H1 (cell line): ENCODE measurements at regions not wholly inside any gene's neighbourhood (a gene's known extent, or its start where the extent isn't known, plus 50 kb on each side); places are given as distances from the start of the nearest gene placed in this dataset.

Source experiments
- CHD7 ChIP-seq: fragments of 300-600 bp; sonication (generic); IDR thresholded peaks from 2 replicates; pipeline ENCODE4 v1.7.1; 2012; ENCODE audit warnings: low read length, moderate library complexity, mild to moderate bottlenecking, inconsistent platforms; ENCODE audit not compliant: insufficient replicate concordance
- EZH2 ChIP-seq: fragments of 200-600 bp; sonication (generic); IDR thresholded peaks from 2 replicates; pipeline ENCODE4 v1.7.1; 2012; ENCODE audit warnings: low read depth, mild to moderate bottlenecking, moderate library complexity, low read length, inconsistent platforms; ENCODE audit not compliant: severe bottlenecking
- GABPA ChIP-seq: IDR thresholded peaks from 2 replicates; pipeline ENCODE4 v1.6.1; 2011; ENCODE audit warnings: mild to moderate bottlenecking, low read length, moderate library complexity, borderline replicate concordance; ENCODE audit not compliant: insufficient read depth
- HDAC2 ChIP-seq, 2 experiments: fragments of 300-600 bp in 1 of 2; sonication (generic) in 1 of 2; IDR thresholded peaks; 2 replicates each; pipeline ENCODE4 v1.6.1; 2011 to 2012; ENCODE audit warnings: low read depth in 2 of 2, low read length in 2 of 2, mild to moderate bottlenecking in 2 of 2, moderate library complexity in 2 of 2, borderline replicate concordance in 1 of 2, inconsistent platforms in 1 of 2
- JUND ChIP-seq: IDR thresholded peaks from 2 replicates; pipeline ENCODE4 v1.6.1; 2011; ENCODE audit warnings: mild to moderate bottlenecking, improper control_type of control experiment, low read length
- MAFK ChIP-seq: IDR thresholded peaks from 2 replicates; pipeline ENCODE4 v1.6.1; 2012; ENCODE audit warnings: low read depth, mild to moderate bottlenecking, improper control_type of control experiment, low read length
- RXRA ChIP-seq: IDR thresholded peaks from 2 replicates; pipeline ENCODE4 v1.6.1; 2011; ENCODE audit warnings: low read depth, mild to moderate bottlenecking, low read length, moderate library complexity; ENCODE audit not compliant: insufficient read depth
- SIRT6 ChIP-seq: IDR thresholded peaks from one replicate; pipeline ENCODE4 v1.7.1; 2012; ENCODE audit warnings: low read length, inconsistent platforms
- SP1 ChIP-seq: IDR thresholded peaks from 2 replicates; pipeline ENCODE4 v1.6.1; 2011; ENCODE audit warnings: low read depth, low read length
- TBP ChIP-seq: IDR thresholded peaks from 2 replicates; pipeline ENCODE4 v1.6.1; 2011; ENCODE audit warnings: low read depth, low read length, improper control_type of control experiment
- TF ChIP-seq, protein P1 (sequence below): IDR thresholded peaks from 2 replicates; pipeline ENCODE4 v1.6.1; 2012; ENCODE audit warnings: inconsistent platforms

DNA sequence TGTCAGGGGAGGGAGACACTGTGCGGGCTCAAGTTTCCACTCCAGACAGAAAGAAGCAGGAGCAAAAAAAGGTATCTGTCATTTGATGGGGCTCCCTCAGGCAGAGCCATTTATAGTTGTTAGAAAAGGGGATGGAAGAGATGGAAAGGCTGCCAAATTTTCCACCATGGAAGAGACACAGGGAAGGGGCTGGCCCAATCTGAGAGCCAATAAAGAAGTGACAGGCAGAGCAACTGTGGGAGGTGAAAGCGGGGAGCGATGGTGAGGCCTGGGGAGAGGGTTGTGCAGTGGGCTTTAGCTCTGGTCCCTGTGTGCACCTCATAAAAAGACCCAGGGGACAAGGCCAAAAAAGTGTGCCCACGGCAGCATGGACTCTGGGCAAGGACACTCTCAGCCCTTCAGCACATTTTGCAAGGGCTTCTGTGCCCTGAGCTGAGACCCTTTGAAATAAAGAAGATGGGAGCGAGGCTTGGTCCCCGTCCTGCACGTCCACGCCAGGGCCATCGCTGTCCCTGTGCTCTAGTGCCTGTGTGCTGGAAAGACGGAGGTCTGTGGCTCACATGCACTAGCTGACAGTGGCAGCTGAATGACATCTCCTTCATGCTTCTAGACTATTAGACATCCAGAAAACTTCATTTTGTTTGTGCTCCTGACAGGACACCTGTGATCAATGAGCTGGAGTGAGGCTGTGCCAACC is 456.7 kb upstream of the HS6ST1 start (continued):
- TF ChIP-seq CHD7 (no peak), GABPA (no peak), SIRT6 (no peak), MAFK (no peak), SP1 (no peak), EZH2 (no peak), RXRA (no peak), TBP (no peak), HDAC2 (IDR thresholded peaks at IDR 0.05; ENCODE audit: borderline replicate concordance in 1 of 2, low read depth in 2 of 2, low read length in 2 of 2) (no peak), JUND (no peak)
- TF ChIP-seq, protein P1, sequence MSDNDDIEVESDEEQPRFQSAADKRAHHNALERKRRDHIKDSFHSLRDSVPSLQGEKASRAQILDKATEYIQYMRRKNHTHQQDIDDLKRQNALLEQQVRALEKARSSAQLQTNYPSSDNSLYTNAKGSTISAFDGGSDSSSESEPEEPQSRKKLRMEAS = no peak
